Sigmoid colon (tissue), 4 donors: ENCODE measurements at regions not wholly inside any gene's neighbourhood (a gene's known extent, or its start where the extent isn't known, plus 50 kb on each side); places are given as distances from the start of the nearest gene placed in this dataset.

ENCODE experiments used
- EP300 ChIP-seq, 4 donors: sonication (generic); formaldehyde crosslinking; IDR thresholded peaks; one replicate each; pipeline ENCODE4 v1.6.1; 2017; ENCODE audit warnings: antibody characterized with exemption in 4 of 4
- POLR2A ChIP-seq, 2 donors: fragments of 450-650 bp; IDR thresholded peaks; one replicate each; pipeline ENCODE4 v1.6.1; 2016; ENCODE audit warnings: antibody characterized with exemption in 2 of 2, mild to moderate bottlenecking in 2 of 2, moderate library complexity in 2 of 2
- POLR2AphosphoS5 ChIP-seq, 4 donors: sonication (generic); formaldehyde crosslinking; IDR thresholded peaks; one replicate each; pipeline ENCODE4 v1.6.1; 2017; ENCODE audit warnings: antibody characterized with exemption in 4 of 4
- TF ChIP-seq, protein P1 (sequence below), 4 experiments: fragments of 450-650 bp in 3 of 4; fragments of 200-600 bp in 1 of 4; IDR thresholded peaks; one replicate each; pipeline ENCODE4 v1.5.1; 2016 to 2019; ENCODE audit warnings: antibody characterized with exemption in 4 of 4, mild to moderate bottlenecking in 3 of 4, moderate library complexity in 2 of 4

- TF ChIP-seq, protein P1, sequence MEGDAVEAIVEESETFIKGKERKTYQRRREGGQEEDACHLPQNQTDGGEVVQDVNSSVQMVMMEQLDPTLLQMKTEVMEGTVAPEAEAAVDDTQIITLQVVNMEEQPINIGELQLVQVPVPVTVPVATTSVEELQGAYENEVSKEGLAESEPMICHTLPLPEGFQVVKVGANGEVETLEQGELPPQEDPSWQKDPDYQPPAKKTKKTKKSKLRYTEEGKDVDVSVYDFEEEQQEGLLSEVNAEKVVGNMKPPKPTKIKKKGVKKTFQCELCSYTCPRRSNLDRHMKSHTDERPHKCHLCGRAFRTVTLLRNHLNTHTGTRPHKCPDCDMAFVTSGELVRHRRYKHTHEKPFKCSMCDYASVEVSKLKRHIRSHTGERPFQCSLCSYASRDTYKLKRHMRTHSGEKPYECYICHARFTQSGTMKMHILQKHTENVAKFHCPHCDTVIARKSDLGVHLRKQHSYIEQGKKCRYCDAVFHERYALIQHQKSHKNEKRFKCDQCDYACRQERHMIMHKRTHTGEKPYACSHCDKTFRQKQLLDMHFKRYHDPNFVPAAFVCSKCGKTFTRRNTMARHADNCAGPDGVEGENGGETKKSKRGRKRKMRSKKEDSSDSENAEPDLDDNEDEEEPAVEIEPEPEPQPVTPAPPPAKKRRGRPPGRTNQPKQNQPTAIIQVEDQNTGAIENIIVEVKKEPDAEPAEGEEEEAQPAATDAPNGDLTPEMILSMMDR (IDR thresholded peaks at IDR 0.05), result no peak
- TF ChIP-seq POLR2AphosphoS5 (IDR thresholded peaks at IDR 0.05), result no peak
- TF ChIP-seq EP300 (IDR thresholded peaks at IDR 0.05), result no peak
- TF ChIP-seq POLR2A (IDR thresholded peaks at IDR 0.05), result no peak
These were observed 61.5 kb upstream of the TCF12 start for GRCh38 chr15:56856934-56857333.
